VCaP (cell line): ENCODE measurements at regions not wholly inside any gene's neighbourhood (a gene's known extent, or its start where the extent isn't known, plus 50 kb on each side); places are given as distances from the start of the nearest gene placed in this dataset.

ENCODE experiments used
- H3K27ac ChIP-seq: fragments of 450-650 bp; 2 replicates; pipeline ENCODE4 v1.5.1; 2017
- TF ChIP-seq, protein P1 (sequence below): fragments of 450-650 bp; conservative IDR thresholded peaks from 2 replicates; pipeline ENCODE4 v1.5.1; 2017; ENCODE audit warnings: mild to moderate bottlenecking, moderate library complexity

DNA sequence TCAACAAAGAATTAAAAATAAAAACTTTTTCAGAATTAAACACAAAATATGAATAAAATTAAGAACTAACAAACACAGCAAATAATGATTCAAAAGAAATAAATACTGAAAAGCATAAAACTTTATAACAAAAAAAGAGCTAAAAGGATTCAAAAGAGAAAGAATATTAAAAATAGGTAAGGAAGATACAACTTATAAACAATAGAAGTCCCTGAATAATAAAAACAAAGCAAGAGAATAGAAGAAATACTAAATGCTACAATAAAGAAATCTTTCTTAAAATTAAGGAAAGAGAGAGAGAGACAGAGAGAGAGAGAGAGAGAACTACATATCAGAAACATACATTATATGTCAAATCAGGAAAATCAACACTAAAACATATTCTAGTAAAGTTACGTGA, 619.9 kb upstream of the SLIT2 start:
- TF ChIP-seq, protein P1, sequence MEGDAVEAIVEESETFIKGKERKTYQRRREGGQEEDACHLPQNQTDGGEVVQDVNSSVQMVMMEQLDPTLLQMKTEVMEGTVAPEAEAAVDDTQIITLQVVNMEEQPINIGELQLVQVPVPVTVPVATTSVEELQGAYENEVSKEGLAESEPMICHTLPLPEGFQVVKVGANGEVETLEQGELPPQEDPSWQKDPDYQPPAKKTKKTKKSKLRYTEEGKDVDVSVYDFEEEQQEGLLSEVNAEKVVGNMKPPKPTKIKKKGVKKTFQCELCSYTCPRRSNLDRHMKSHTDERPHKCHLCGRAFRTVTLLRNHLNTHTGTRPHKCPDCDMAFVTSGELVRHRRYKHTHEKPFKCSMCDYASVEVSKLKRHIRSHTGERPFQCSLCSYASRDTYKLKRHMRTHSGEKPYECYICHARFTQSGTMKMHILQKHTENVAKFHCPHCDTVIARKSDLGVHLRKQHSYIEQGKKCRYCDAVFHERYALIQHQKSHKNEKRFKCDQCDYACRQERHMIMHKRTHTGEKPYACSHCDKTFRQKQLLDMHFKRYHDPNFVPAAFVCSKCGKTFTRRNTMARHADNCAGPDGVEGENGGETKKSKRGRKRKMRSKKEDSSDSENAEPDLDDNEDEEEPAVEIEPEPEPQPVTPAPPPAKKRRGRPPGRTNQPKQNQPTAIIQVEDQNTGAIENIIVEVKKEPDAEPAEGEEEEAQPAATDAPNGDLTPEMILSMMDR: no peak
- H3K27ac ChIP-seq: no peak overlapping the region

DNA sequence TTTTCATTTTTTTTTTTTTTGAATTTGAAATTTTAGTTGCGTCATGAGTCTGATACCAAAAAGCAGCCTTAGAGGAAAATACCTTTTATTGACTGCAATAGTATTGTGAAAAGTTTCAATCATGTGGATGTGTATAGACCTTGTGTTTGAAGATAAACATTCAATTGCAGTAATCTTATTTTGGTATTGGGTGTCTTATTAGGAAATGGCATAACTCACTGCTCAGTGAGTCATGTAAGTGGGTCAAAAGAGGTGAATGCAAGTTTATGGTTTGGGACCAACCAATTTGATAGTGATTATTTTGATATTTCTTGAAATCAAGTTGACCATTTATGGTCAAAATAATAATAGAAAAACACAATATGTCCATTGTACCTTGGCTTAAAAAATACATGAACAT, 627.8 kb upstream of the SLIT2 start:
- H3K27ac ChIP-seq: no peak overlapping the region
- TF ChIP-seq, protein P1: no peak

DNA sequence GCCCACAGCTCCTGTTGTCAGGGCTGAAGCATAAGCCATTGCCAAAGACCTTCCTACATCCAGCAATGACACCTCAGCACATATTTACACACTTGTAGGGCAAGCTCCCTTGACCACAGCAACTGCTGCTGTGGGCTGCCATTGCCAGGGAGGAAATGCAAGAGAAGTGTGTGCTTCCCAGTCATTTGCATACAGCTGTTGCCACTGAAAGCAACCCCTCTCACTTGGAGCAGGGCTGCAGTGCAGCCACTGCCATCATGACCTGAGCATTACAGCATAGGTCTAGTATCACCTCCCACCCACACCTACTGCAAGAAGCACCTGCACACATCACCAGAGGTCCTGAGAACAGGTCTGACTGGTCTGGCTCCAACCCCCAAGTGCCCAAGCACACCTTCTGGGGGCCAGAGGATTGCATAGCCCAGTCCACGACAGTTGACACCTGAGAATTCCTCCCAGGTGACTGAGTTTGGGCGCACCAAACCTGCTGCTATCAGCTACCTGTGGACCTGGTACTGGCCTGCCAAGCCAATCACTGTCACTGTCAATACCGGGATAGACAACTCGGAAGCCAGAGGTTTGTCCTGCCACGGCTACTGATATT, 636.5 kb upstream of the SLIT2 start:
- no peak overlapping the region for H3K27ac ChIP-seq
- TF ChIP-seq, protein P1: no peak

DNA sequence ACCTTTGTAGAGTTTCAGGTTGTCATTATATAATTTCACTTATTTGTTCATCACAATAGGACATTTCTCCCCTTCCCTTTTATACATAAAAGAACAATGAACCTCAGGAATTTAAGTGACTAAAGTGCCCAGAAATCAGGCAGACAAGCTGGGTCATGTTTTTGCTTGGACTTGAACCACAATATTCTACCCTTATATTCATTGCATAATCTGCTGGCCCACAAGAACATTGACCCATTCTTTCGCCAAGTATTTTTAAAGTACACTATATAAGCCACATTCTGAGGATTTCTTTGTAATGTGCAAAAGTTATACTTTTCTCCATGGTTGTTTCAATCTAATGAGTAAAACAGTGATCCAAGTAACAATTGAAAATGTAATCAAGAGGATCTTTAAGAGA, 637.5 kb upstream of the SLIT2 start:
- TF ChIP-seq, protein P1: no peak
- no peak overlapping the region for H3K27ac ChIP-seq

DNA sequence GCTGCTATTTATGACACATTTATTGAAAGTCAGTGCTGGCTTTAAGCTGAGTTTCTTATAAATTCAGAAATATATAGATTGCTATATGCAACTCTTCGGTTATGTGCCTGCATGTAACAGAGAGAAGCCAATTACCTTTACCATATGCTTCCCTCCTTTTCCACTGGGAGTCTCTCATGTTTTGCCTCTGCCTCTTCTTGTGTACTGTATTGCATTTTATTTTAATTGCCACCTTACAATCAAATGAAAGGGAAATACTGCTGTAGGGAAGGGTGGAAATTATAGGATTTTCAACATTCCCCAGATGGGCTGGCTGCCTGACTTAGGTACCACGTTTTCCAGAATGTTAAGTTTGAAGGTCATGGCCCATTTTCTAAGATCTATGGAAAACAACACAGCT, 655.4 kb upstream of the SLIT2 start:
- TF ChIP-seq, protein P1: no peak
- H3K27ac ChIP-seq: no peak overlapping the region

DNA sequence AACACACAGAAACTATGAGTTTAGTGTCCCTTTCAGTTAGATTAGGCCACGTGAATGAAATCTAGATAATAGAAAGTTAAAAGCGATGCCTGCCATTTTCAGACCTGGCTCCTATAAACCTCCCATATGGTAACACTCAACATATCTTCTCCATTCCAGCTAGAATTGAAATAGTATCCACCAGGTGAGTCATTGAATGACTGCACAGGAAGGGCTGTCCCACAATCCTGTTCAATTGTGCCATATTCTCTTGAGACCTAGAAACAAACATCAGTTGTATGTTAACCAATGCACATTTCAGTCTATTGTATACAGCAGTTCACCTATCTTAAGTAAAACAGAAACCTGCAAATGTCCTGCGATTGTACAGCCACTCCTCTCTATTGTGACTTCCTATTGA, 659.3 kb upstream of the SLIT2 start:
- no peak overlapping the region for H3K27ac ChIP-seq
- TF ChIP-seq, protein P1: no peak

DNA sequence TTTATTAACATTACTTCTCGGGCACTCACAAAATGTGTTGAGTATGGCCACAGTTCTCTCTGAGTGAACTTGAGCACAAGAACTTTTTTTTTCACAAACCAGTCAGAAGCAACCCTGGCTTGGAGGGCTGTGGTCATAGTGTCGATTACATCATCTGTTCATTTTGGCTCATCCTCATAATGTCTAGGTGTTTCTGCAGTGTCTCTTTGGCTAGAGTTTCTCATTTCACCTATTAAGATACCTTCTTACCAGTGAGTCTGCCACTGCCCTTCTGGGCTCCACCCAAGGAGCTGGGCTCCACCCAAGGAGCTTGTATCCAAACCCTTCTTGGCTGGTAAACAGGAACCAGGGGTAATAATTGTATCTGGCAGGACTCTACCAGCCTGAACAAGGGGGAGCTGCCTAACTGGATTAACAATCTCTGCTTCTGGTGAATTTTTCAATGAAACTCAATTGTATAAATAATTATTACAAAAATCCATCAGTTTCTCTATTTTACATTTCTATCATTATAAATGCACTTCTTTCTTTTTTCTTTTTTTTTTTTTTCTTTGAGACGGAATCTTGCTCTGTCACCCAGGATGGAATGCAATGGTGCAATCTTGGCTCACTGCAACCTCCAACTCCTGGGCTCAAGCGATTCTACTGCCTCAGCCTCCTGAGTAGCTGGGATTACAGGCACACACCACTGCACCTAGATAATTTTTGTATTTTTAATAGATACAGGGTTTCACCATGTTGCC, 667.7 kb upstream of the SLIT2 start:
- TF ChIP-seq, protein P1: no peak
- H3K27ac ChIP-seq: no peak overlapping the region
